ENCODE measurements at regions not wholly inside any gene's neighbourhood (a gene's known extent, or its start where the extent isn't known, plus 50 kb on each side); places are given as distances from the start of the nearest gene placed in this dataset.

GRCh38 chr10:109689785-109690184 lies 233.5 kb downstream of the XPNPEP1 start:
- DNase-seq (ENCODE audit: low spot score), result no peak
- Histone ChIP-seq H4K20me1 (ENCODE audit: insufficient read depth, poor library complexity, severe bottlenecking) (no peaks in the 10 kb centered on the region), H3K9me3 (ENCODE audit: low read depth) (no peaks in the 10 kb centered on the region), H3K4me2 (no peak overlapping the region), H2AFZ (no peak overlapping the region), H3K9me2 (replicated peaks; ENCODE audit: insufficient read depth) (no peaks in the 10 kb centered on the region), H3K27ac (no peak overlapping the region), H3K27me3 (no peaks in the 10 kb centered on the region), H3K79me2 (no peaks in the 10 kb centered on the region), H3K36me3 (replicated peaks; ENCODE audit: insufficient read depth, low read depth) (no peaks in the 10 kb centered on the region), H3K4me3 (no peak overlapping the region), H3K4me1 (ENCODE audit: insufficient read depth) (no peaks in the 10 kb centered on the region)
- WGBS (ENCODE audit: low lambda C conversion rate, missing lambda C conversion rate), result 19% methylated on average over 1 of the region's 1 CpG
- no peak for TF ChIP-seq CTCF (IDR thresholded peaks at IDR 0.05; ENCODE audit: poor library complexity)
- no peak for TF ChIP-seq EZH2 (IDR thresholded peaks at IDR 0.05; ENCODE audit: borderline replicate concordance)
- TF ChIP-seq EZH2phosphoT487 (IDR thresholded peaks at IDR 0.05; ENCODE audit: low read depth, severe bottlenecking, unreplicated experiment), result no peak

- Histone ChIP-seq H2AFZ (no peak overlapping the region), H4K20me1 (ENCODE audit: insufficient read depth, poor library complexity, severe bottlenecking) (no peaks in the 10 kb centered on the region), H3K27me3 (no peaks in the 10 kb centered on the region), H3K27ac (no peak overlapping the region), H3K36me3 (replicated peaks; ENCODE audit: insufficient read depth, low read depth) (no peaks in the 10 kb centered on the region), H3K9me3 (ENCODE audit: low read depth) (no peaks in the 10 kb centered on the region), H3K4me3 (no peak overlapping the region), H3K79me2 (no peaks in the 10 kb centered on the region), H3K4me2 (no peak overlapping the region), H3K4me1 (ENCODE audit: insufficient read depth) (no peaks in the 10 kb centered on the region), H3K9me2 (replicated peaks; ENCODE audit: insufficient read depth) (no peaks in the 10 kb centered on the region)
- no peak for DNase-seq (ENCODE audit: low spot score)
- TF ChIP-seq EZH2 (IDR thresholded peaks at IDR 0.05; ENCODE audit: borderline replicate concordance) (no peak), EZH2phosphoT487 (IDR thresholded peaks at IDR 0.05; ENCODE audit: low read depth, severe bottlenecking, unreplicated experiment) (no peak), CTCF (IDR thresholded peaks at IDR 0.05; ENCODE audit: poor library complexity) (no peak)
Observed at GRCh38 chr10:109679478-109679877, 243.8 kb downstream of the XPNPEP1 start.

GRCh38 chr10:109678857-109679256 lies 244.5 kb downstream of the XPNPEP1 start:
- H3K4me1 ChIP-seq (ENCODE audit: insufficient read depth), result no peaks in the 10 kb centered on the region
- no peak overlapping the region for H3K4me3 ChIP-seq
- H3K9me2 ChIP-seq (replicated peaks; ENCODE audit: insufficient read depth), result no peaks in the 10 kb centered on the region
- no peak overlapping the region for H3K4me2 ChIP-seq
- no peaks in the 10 kb centered on the region for H3K27me3 ChIP-seq
- no peaks in the 10 kb centered on the region for H3K79me2 ChIP-seq
- no peaks in the 10 kb centered on the region for H3K9me3 ChIP-seq (ENCODE audit: low read depth)
- WGBS (ENCODE audit: low lambda C conversion rate, missing lambda C conversion rate), result 96% methylated on average over 1 of the region's 1 CpG
- no peak for DNase-seq (ENCODE audit: low spot score)
- no peak overlapping the region for H3K27ac ChIP-seq
- no peaks in the 10 kb centered on the region for H4K20me1 ChIP-seq (ENCODE audit: insufficient read depth, poor library complexity, severe bottlenecking)
- H2AFZ ChIP-seq, result no peak overlapping the region
- TF ChIP-seq EZH2 (IDR thresholded peaks at IDR 0.05; ENCODE audit: borderline replicate concordance), result no peak
- TF ChIP-seq CTCF (IDR thresholded peaks at IDR 0.05; ENCODE audit: poor library complexity), result no peak
- TF ChIP-seq EZH2phosphoT487 (IDR thresholded peaks at IDR 0.05; ENCODE audit: low read depth, severe bottlenecking, unreplicated experiment), result no peak
- no peaks in the 10 kb centered on the region for H3K36me3 ChIP-seq (replicated peaks; ENCODE audit: insufficient read depth, low read depth)

- Histone ChIP-seq H4K20me1 (ENCODE audit: insufficient read depth, poor library complexity, severe bottlenecking) (no peaks in the 10 kb centered on the region), H3K27me3 (no peaks in the 10 kb centered on the region), H3K36me3 (replicated peaks; ENCODE audit: insufficient read depth, low read depth) (no peaks in the 10 kb centered on the region), H3K27ac (no peak overlapping the region), H3K9me3 (ENCODE audit: low read depth) (no peaks in the 10 kb centered on the region), H3K4me2 (no peak overlapping the region), H3K79me2 (no peaks in the 10 kb centered on the region), H3K9me2 (replicated peaks; ENCODE audit: insufficient read depth) (no peaks in the 10 kb centered on the region), H3K4me3 (no peak overlapping the region), H2AFZ (no peak overlapping the region), H3K4me1 (ENCODE audit: insufficient read depth) (no peaks in the 10 kb centered on the region)
- no peak for TF ChIP-seq CTCF (IDR thresholded peaks at IDR 0.05; ENCODE audit: poor library complexity)
- no peak for TF ChIP-seq EZH2 (IDR thresholded peaks at IDR 0.05; ENCODE audit: borderline replicate concordance)
- no peak for TF ChIP-seq EZH2phosphoT487 (IDR thresholded peaks at IDR 0.05; ENCODE audit: low read depth, severe bottlenecking, unreplicated experiment)
- DNase-seq (ENCODE audit: low spot score), result no peak
Observed at GRCh38 chr10:109676703-109677102, 246.6 kb downstream of the XPNPEP1 start.
